ENCODE measurements at regions not wholly inside any gene's neighbourhood (a gene's known extent, or its start where the extent isn't known, plus 50 kb on each side); places are given as distances from the start of the nearest gene placed in this dataset.

GRCh38 chr5:168193493-168194250, 97.8 kb upstream of the WWC1 start:
- TF ChIP-seq POLR2A (IDR thresholded peaks at IDR 0.05; ENCODE audit: extremely low read depth, insufficient read length) (no peak), CTCF (IDR thresholded peaks at IDR 0.05; ENCODE audit: low read depth, low read length) (no peak), MYC (IDR thresholded peaks at IDR 0.05; ENCODE audit: low read depth, low read length) (no peak)
- TF ChIP-seq, protein P1, sequence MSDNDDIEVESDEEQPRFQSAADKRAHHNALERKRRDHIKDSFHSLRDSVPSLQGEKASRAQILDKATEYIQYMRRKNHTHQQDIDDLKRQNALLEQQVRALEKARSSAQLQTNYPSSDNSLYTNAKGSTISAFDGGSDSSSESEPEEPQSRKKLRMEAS (IDR thresholded peaks at IDR 0.05; ENCODE audit: low read depth, low read length): no peak

Data from NB4 (cell line).